ENCODE measurements at regions not wholly inside any gene's neighbourhood (a gene's known extent, or its start where the extent isn't known, plus 50 kb on each side); places are given as distances from the start of the nearest gene placed in this dataset.

DNA sequence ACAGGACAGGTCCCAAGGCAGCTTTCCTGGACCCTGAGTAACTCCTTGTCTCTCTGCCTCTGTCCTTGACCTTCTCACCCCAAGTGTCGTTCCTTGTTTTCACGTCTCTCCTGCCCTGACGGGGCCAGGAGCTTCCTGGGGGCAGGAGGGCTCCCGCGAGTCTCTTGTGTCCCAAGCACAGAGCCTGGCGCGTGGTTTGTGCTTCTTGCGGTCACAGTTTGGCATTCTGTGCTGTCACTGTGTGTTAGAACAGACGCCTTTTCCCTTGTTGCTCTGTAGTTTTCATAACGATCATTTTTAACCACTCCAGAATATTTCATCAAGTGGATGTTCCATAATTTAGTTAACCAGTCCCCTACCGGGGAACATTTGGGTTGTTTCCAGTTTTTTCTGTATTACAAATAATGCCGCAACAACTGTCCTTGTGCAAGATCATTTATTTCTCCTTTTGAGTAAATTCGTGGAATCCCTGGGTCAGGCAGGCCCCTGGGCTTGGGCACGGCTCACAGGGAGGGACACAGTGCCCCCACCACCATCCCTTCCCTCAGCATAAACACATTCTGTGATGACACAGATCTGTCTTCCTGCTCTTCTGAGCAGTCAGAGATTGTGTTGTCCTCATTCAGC is 71.9 kb downstream of the TSPAN17 start:
- H3K4me3 ChIP-seq: no peak overlapping the region
- peaks cover 12% of the 10 kb centered on the region for H3K4me1 ChIP-seq (ENCODE audit: low read depth)
- no peak for DNase-seq (ENCODE audit: low read depth in 1 of 2, low spot score in 1 of 2)
- no peaks in the 10 kb centered on the region for H3K36me3 ChIP-seq
- no peaks in the 10 kb centered on the region for H3K9me3 ChIP-seq (ENCODE audit: low read depth)
- TF ChIP-seq, protein P1, sequence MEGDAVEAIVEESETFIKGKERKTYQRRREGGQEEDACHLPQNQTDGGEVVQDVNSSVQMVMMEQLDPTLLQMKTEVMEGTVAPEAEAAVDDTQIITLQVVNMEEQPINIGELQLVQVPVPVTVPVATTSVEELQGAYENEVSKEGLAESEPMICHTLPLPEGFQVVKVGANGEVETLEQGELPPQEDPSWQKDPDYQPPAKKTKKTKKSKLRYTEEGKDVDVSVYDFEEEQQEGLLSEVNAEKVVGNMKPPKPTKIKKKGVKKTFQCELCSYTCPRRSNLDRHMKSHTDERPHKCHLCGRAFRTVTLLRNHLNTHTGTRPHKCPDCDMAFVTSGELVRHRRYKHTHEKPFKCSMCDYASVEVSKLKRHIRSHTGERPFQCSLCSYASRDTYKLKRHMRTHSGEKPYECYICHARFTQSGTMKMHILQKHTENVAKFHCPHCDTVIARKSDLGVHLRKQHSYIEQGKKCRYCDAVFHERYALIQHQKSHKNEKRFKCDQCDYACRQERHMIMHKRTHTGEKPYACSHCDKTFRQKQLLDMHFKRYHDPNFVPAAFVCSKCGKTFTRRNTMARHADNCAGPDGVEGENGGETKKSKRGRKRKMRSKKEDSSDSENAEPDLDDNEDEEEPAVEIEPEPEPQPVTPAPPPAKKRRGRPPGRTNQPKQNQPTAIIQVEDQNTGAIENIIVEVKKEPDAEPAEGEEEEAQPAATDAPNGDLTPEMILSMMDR (IDR thresholded peaks at IDR 0.05; ENCODE audit: low read depth, low read length): no peak
- no peak overlapping the region for H3K27ac ChIP-seq
- no peaks in the 10 kb centered on the region for H3K27me3 ChIP-seq

DNA sequence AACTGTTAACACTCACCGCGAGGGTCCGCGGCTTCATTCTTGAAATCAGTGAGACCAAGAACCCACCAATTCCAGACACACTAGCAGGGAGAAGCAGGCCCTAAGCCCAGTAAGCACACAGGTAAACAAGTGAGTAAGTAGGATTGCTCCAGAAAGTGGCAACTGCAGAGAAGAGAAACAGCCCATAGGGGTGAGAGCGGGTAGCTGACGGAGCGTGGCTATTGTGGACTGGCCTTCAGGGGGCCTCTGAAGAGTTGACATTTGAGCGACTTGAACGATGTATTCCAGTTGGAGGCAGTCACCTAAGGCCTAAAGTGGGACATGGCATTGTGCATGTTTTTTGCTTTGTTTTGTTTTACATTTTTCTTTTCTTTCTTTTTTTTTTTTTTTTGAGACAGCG is 74.2 kb downstream of the TSPAN17 start:
- no peaks in the 10 kb centered on the region for H3K27me3 ChIP-seq
- peaks cover 24% of the 10 kb centered on the region for H3K4me1 ChIP-seq (ENCODE audit: low read depth)
- no peak for DNase-seq (ENCODE audit: low read depth in 1 of 2, low spot score in 1 of 2)
- TF ChIP-seq, protein P1 (IDR thresholded peaks at IDR 0.05; ENCODE audit: low read depth, low read length): no peak
- no peak overlapping the region for H3K27ac ChIP-seq
- H3K36me3 ChIP-seq: no peaks in the 10 kb centered on the region
- H3K4me3 ChIP-seq: no peak overlapping the region
- H3K9me3 ChIP-seq (ENCODE audit: low read depth): no peaks in the 10 kb centered on the region

DNA sequence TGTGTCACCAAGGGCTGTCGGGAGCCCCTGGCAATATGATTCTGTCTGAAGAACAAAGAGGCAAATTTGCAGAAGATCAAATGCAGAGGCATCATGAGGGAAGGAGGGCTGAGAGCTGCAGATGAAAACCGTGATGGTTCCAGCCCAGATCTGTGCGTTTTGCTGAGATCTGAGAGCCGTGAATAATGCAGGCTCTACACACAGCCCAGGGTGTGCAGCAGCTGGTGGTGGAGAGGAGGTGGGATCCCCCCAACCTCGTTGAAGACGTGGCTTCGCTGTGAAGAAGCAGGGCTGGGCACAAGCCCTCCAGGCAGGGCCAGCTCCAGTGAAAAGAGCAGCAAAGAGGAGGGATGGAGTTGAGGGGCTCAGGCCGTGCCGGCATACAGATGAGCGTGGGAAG is 75.5 kb downstream of the TSPAN17 start:
- Histone ChIP-seq H3K4me3 (no peak overlapping the region), H3K4me1 (ENCODE audit: low read depth) (peaks cover 24% of the 10 kb centered on the region), H3K9me3 (ENCODE audit: low read depth) (no peaks in the 10 kb centered on the region), H3K27me3 (no peaks in the 10 kb centered on the region), H3K36me3 (no peaks in the 10 kb centered on the region), H3K27ac (no peak overlapping the region)
- TF ChIP-seq, protein P1 (IDR thresholded peaks at IDR 0.05; ENCODE audit: low read depth, low read length): no peak
- DNase-seq (ENCODE audit: low read depth in 1 of 2, low spot score in 1 of 2): no peak

DNA sequence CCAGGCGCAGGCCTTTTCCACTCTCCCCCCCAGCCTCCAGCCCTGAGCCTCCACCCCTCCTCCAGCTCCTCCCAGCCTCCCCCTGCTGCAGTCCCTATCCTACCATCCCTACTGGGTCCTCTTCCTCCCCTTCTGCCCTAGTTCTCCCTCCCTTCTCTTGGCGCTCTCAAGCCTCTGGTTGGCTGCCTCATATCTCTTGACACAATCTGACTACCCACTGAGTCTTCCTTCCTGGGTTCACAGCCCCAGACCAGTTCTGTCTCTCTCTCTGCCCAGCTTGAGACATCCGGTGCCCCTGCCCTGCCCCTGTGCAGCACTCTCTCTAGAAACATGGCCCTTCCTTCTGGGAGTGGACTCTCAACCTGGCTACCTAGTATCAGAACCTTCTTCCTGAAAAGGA is 76.2 kb downstream of the TSPAN17 start:
- no peaks in the 10 kb centered on the region for H3K36me3 ChIP-seq
- DNase-seq (ENCODE audit: low read depth in 1 of 2, low spot score in 1 of 2): no peak
- no peaks in the 10 kb centered on the region for H3K9me3 ChIP-seq (ENCODE audit: low read depth)
- H3K4me3 ChIP-seq: no peak overlapping the region
- peaks cover 24% of the 10 kb centered on the region for H3K4me1 ChIP-seq (ENCODE audit: low read depth)
- no peaks in the 10 kb centered on the region for H3K27me3 ChIP-seq
- TF ChIP-seq, protein P1 (IDR thresholded peaks at IDR 0.05; ENCODE audit: low read depth, low read length): no peak
- H3K27ac ChIP-seq: no peak overlapping the region

DNA sequence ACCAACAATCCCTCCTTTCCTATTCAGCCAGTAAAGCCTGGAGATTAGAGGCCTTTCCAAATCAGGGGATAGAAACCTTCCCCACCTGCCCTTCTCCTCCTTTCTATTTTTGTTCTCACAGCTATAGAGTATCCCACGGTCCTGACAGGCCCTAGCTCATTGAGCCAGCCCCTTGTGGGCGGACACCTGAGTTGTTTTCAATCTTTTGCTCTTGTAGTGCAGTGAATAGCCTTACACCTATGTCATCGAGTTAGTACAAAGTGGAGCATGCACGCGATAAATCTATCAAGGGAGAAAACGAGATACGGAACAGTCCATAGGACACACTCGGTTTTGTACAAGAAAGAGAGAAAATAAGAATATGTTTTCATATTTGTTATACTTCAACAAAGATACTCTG is 77.2 kb downstream of the TSPAN17 start:
- H3K4me1 ChIP-seq (ENCODE audit: low read depth): peaks cover 20% of the 10 kb centered on the region
- H3K36me3 ChIP-seq: no peaks in the 10 kb centered on the region
- H3K27me3 ChIP-seq: no peaks in the 10 kb centered on the region
- H3K4me3 ChIP-seq: no peak overlapping the region
- peak in 1 of 2 donors; percentile 75 for DNase-seq (ENCODE audit: low read depth in 1 of 2, low spot score in 1 of 2)
- H3K9me3 ChIP-seq (ENCODE audit: low read depth): no peaks in the 10 kb centered on the region
- peak overlapping the region; percentile 21 for H3K27ac ChIP-seq
- TF ChIP-seq, protein P1 (IDR thresholded peaks at IDR 0.05; ENCODE audit: low read depth, low read length): no peak
